PFSK-1 (cell line): ENCODE measurements at regions not wholly inside any gene's neighbourhood (a gene's known extent, or its start where the extent isn't known, plus 50 kb on each side); places are given as distances from the start of the nearest gene placed in this dataset.

Source experiments
- FOXP2 ChIP-seq: optimal IDR thresholded peaks from 2 replicates; pipeline ENCODE3; 2011; ENCODE audit warnings: borderline replicate concordance, control low read depth, inconsistent platforms; ENCODE audit not compliant: insufficient read depth; ENCODE audit errors: extremely low read length, extremely low read depth
- POLR2AphosphoS5 ChIP-seq: IDR thresholded peaks from 2 replicates; pipeline ENCODE4 v1.6.1; 2012; ENCODE audit warnings: low read depth, mild to moderate bottlenecking, control low read depth, low read length, moderate library complexity
- REST ChIP-seq, 2 experiments: IDR thresholded peaks; 2 replicates each; pipeline versions ENCODE4 v1.6.1 to v1.8.0; 2011 to 2012; ENCODE audit warnings: low read depth in 2 of 2, low read length in 2 of 2, control low read depth in 1 of 2, inconsistent platforms in 1 of 2, mild to moderate bottlenecking in 1 of 2, moderate library complexity in 1 of 2; ENCODE audit not compliant: insufficient read depth in 1 of 2
- SIN3A ChIP-seq: IDR thresholded peaks from 2 replicates; pipeline ENCODE4 v1.6.1; 2012; ENCODE audit warnings: mild to moderate bottlenecking, low read length, moderate library complexity, borderline replicate concordance; ENCODE audit not compliant: insufficient read depth
- TAF1 ChIP-seq: IDR thresholded peaks from 2 replicates; pipeline ENCODE4 v1.6.1; 2012; ENCODE audit warnings: low read length, control low read depth, borderline replicate concordance; ENCODE audit not compliant: insufficient read depth

- TF ChIP-seq POLR2AphosphoS5 (no peak), REST (IDR thresholded peaks at IDR 0.05; ENCODE audit: insufficient read depth in 1 of 2, low read depth in 2 of 2, low read length in 2 of 2) (no peak), SIN3A (no peak), TAF1 (no peak)
These were observed 191.4 kb downstream of the PTGER3 start for GRCh38 chr1:70856201-70856600.

GRCh38 chr1:70863239-70863638 is 184.4 kb downstream of the PTGER3 start:
- TF ChIP-seq REST (IDR thresholded peaks at IDR 0.05; ENCODE audit: insufficient read depth in 1 of 2, low read depth in 2 of 2, low read length in 2 of 2) (no peak), TAF1 (no peak), SIN3A (no peak), FOXP2 (no peak), POLR2AphosphoS5 (no peak)

GRCh38 chr1:70864302-70864701 is 183.3 kb downstream of the PTGER3 start:
- TF ChIP-seq POLR2AphosphoS5 (no peak), FOXP2 (no peak), SIN3A (no peak), REST (IDR thresholded peaks at IDR 0.05; ENCODE audit: insufficient read depth in 1 of 2, low read depth in 2 of 2, low read length in 2 of 2) (no peak), TAF1 (no peak)

- no peak for TF ChIP-seq FOXP2
- no peak for TF ChIP-seq SIN3A
- no peak for TF ChIP-seq REST (IDR thresholded peaks at IDR 0.05; ENCODE audit: insufficient read depth in 1 of 2, low read depth in 2 of 2, low read length in 2 of 2)
- TF ChIP-seq TAF1: no peak
- no peak for TF ChIP-seq POLR2AphosphoS5
These were observed 180.9 kb downstream of the PTGER3 start for GRCh38 chr1:70866542-70867264.
